ENCODE measurements at regions not wholly inside any gene's neighbourhood (a gene's known extent, or its start where the extent isn't known, plus 50 kb on each side); places are given as distances from the start of the nearest gene placed in this dataset.

DNA sequence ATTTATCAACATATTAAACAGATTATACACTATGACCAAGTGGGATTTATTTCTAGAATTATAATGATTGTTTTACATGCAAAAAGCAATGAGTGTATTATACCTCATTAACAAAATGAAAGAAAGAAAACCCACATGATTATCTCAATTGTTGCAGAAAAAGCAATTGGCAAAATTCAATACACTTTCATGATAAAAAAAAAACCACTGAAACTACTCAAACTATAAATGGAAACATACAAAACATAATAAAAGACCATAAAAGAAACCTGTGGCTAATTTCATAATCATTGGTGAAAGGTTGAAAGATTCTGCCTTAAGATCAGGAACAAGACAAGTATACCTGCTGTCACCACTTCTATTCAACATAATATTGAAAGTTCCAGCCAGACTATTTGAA is 325.9 kb downstream of the AKAIN1 start:
- TF ChIP-seq, protein P1, sequence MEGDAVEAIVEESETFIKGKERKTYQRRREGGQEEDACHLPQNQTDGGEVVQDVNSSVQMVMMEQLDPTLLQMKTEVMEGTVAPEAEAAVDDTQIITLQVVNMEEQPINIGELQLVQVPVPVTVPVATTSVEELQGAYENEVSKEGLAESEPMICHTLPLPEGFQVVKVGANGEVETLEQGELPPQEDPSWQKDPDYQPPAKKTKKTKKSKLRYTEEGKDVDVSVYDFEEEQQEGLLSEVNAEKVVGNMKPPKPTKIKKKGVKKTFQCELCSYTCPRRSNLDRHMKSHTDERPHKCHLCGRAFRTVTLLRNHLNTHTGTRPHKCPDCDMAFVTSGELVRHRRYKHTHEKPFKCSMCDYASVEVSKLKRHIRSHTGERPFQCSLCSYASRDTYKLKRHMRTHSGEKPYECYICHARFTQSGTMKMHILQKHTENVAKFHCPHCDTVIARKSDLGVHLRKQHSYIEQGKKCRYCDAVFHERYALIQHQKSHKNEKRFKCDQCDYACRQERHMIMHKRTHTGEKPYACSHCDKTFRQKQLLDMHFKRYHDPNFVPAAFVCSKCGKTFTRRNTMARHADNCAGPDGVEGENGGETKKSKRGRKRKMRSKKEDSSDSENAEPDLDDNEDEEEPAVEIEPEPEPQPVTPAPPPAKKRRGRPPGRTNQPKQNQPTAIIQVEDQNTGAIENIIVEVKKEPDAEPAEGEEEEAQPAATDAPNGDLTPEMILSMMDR (IDR thresholded peaks at IDR 0.05): no peak
- no peak for TF ChIP-seq POLR2A (IDR thresholded peaks at IDR 0.05)
